Mesenchymal stem cell (in vitro differentiated cells and primary cell): ENCODE measurements at regions not wholly inside any gene's neighbourhood (a gene's known extent, or its start where the extent isn't known, plus 50 kb on each side); places are given as distances from the start of the nearest gene placed in this dataset.

Source experiments
- DNase-seq: peaks from one replicate; pipeline ENCODE4 v3.0.0-alpha.2; 2013
- H2AFZ ChIP-seq: one replicate; pipeline ENCODE4 v1.6.1; 2013; ENCODE audit warnings: low read depth, mild to moderate bottlenecking, control low read depth, inconsistent platforms, low read length, moderate library complexity
- H2AK5ac ChIP-seq: 2 replicates; pipeline ENCODE4 v1.6.1; 2013; ENCODE audit warnings: low read length, moderate library complexity, mild to moderate bottlenecking, inconsistent platforms; ENCODE audit not compliant: severe bottlenecking
- H2BK120ac ChIP-seq: one replicate; pipeline ENCODE4 v1.6.1; 2013; ENCODE audit warnings: low read depth, mild to moderate bottlenecking, inconsistent platforms, low read length, moderate library complexity
- H2BK12ac ChIP-seq, 2 experiments: one replicate each; pipeline ENCODE4 v1.6.1; 2013; ENCODE audit warnings: inconsistent platforms in 2 of 2, low read length in 2 of 2, mild to moderate bottlenecking in 2 of 2, moderate library complexity in 2 of 2, control low read depth in 1 of 2
- H2BK15ac ChIP-seq: one replicate; pipeline ENCODE4 v1.6.1; 2013; ENCODE audit warnings: mild to moderate bottlenecking, low read depth, inconsistent platforms; ENCODE audit not compliant: poor library complexity, severe bottlenecking
- H2BK5ac ChIP-seq: 2 replicates; pipeline ENCODE4 v1.6.1; 2013; ENCODE audit warnings: low read depth, mild to moderate bottlenecking, low read length, control low read depth, inconsistent platforms; ENCODE audit not compliant: poor library complexity, severe bottlenecking
- H3K14ac ChIP-seq, 2 experiments: one replicate each; pipeline ENCODE4 v1.6.1; 2013; ENCODE audit warnings: inconsistent platforms in 2 of 2, low read length in 2 of 2, control low read depth in 1 of 2, mild to moderate bottlenecking in 1 of 2, moderate library complexity in 1 of 2
- H3K18ac ChIP-seq, 2 experiments: one replicate each; pipeline ENCODE4 v1.6.1; 2013; ENCODE audit warnings: inconsistent platforms in 2 of 2, low read length in 2 of 2, control low read depth in 1 of 2, low read depth in 1 of 2, mild to moderate bottlenecking in 1 of 2
- H3K23ac ChIP-seq, 2 experiments: one replicate each; pipeline ENCODE4 v1.6.1; 2013; ENCODE audit warnings: inconsistent platforms in 2 of 2, low read length in 2 of 2, mild to moderate bottlenecking in 2 of 2, moderate library complexity in 2 of 2, control low read depth in 1 of 2
- H3K27ac ChIP-seq: 2 replicates; pipeline ENCODE4 v1.5.1; 2013; ENCODE audit warnings: mild to moderate bottlenecking, moderate library complexity, low read length, control low read depth, inconsistent platforms; ENCODE audit not compliant: poor library complexity, severe bottlenecking
- H3K27me3 ChIP-seq, 2 experiments: 2 replicates each; pipeline versions ENCODE4 v1.6.1 to v1.7.0; 2013; ENCODE audit warnings: low read length in 2 of 2, mild to moderate bottlenecking in 2 of 2, moderate library complexity in 2 of 2, control low read depth in 1 of 2, inconsistent platforms in 1 of 2; ENCODE audit not compliant: control insufficient read depth in 1 of 2, insufficient read depth in 1 of 2
- H3K36me3 ChIP-seq, 2 experiments: 2 replicates each; pipeline versions ENCODE4 v1.6.1 to v1.7.0; 2013; ENCODE audit warnings: low read length in 2 of 2, control low read depth in 1 of 2, inconsistent platforms in 1 of 2, low read depth in 1 of 2, mild to moderate bottlenecking in 1 of 2; ENCODE audit not compliant: insufficient read depth in 2 of 2, control insufficient read depth in 1 of 2
- H3K4ac ChIP-seq, 2 experiments: one replicate each; pipeline ENCODE4 v1.6.1; 2013; ENCODE audit warnings: inconsistent platforms in 2 of 2, low read length in 2 of 2, mild to moderate bottlenecking in 2 of 2, moderate library complexity in 2 of 2, control low read depth in 1 of 2, low read depth in 1 of 2
- H3K4me1 ChIP-seq: 2 replicates; pipeline ENCODE4 v1.6.1; 2013; ENCODE audit warnings: low read depth, low read length, control low read depth; ENCODE audit not compliant: control insufficient read depth, insufficient read depth
- H3K4me2 ChIP-seq: 2 replicates; pipeline ENCODE4 v1.6.1; 2013; ENCODE audit warnings: low read length, mild to moderate bottlenecking, inconsistent platforms; ENCODE audit not compliant: poor library complexity, severe bottlenecking
- H3K4me3 ChIP-seq, 2 experiments: 2 replicates each; pipeline versions ENCODE4 v1.5.1 to v1.7.0; 2013; ENCODE audit warnings: low read length in 2 of 2, mild to moderate bottlenecking in 2 of 2, control low read depth in 1 of 2, low read depth in 1 of 2; ENCODE audit not compliant: insufficient read depth in 1 of 2
- H3K79me1 ChIP-seq: replicated peaks from 2 replicates; pipeline ENCODE4 v1.6.1; 2013; ENCODE audit warnings: mild to moderate bottlenecking, control low read depth, low read length, inconsistent platforms; ENCODE audit not compliant: poor library complexity, severe bottlenecking
- H3K9ac ChIP-seq: 2 replicates; pipeline ENCODE4 v1.7.0; 2013; ENCODE audit warnings: mild to moderate bottlenecking, low read length, moderate library complexity
- H3K9me3 ChIP-seq: 2 replicates; pipeline ENCODE4 v1.7.0; 2013; ENCODE audit warnings: mild to moderate bottlenecking, low read length; ENCODE audit not compliant: control insufficient read depth
- H4K8ac ChIP-seq: one replicate; pipeline ENCODE4 v1.6.1; 2013; ENCODE audit warnings: inconsistent platforms, mild to moderate bottlenecking, low read length, moderate library complexity
- H4K91ac ChIP-seq: one replicate; pipeline ENCODE4 v1.6.1; 2013; ENCODE audit warnings: mild to moderate bottlenecking, low read length, inconsistent platforms
- WGBS: methylation state at CpG from one replicate; pipeline ENCODE4 v1.1.7; 2013; ENCODE audit warnings: mixed read lengths; 5-methylcytosine and 5-hydroxymethylcytosine counted together

DNA sequence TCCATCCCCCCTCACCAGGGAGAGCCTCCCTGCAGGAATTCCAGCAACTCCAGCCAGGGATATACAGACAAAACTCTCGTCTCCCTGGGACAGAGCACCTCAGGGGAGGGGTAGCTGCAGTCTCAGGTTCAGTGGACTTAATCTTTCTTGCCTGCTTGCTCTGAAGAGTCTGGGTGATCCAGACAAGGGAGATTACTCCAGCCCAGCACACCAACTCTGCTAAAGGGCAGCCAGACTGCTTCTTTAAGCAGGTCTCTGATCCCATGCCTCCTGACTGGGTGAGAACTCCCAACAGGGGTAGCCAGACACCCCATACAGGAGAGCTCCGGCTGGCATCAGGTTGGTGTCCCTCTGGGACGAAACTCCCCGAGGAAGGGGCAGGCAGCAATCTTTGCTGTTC, 888.7 kb downstream of the RAB28 start:
- H3K9ac ChIP-seq: no peak overlapping the region
- no peaks in the 10 kb centered on the region for H3K9me3 ChIP-seq
- H3K23ac ChIP-seq: no peak overlapping the region
- H3K79me1 ChIP-seq: no peaks in the 10 kb centered on the region
- H3K4ac ChIP-seq: no peak overlapping the region
- H3K18ac ChIP-seq: no peak overlapping the region
- no peak overlapping the region for H3K27ac ChIP-seq
- no peak overlapping the region for H2AFZ ChIP-seq
- H3K36me3 ChIP-seq: no peaks in the 10 kb centered on the region
- no peak overlapping the region for H2BK12ac ChIP-seq
- no peak overlapping the region for H4K8ac ChIP-seq
- DNase-seq: no peak
- no peak overlapping the region for H4K91ac ChIP-seq
- no peak overlapping the region for H2BK15ac ChIP-seq
- H3K27me3 ChIP-seq: no peaks in the 10 kb centered on the region
- H2BK120ac ChIP-seq: no peak overlapping the region
- no peak overlapping the region for H3K4me2 ChIP-seq
- no peak overlapping the region for H3K14ac ChIP-seq
- 80% methylated on average over 4 of the region's 4 CpGs for WGBS
- H3K4me1 ChIP-seq: no peaks in the 10 kb centered on the region
- H2BK5ac ChIP-seq: no peak overlapping the region
- H2AK5ac ChIP-seq: no peak overlapping the region
- no peak overlapping the region for H3K4me3 ChIP-seq

DNA sequence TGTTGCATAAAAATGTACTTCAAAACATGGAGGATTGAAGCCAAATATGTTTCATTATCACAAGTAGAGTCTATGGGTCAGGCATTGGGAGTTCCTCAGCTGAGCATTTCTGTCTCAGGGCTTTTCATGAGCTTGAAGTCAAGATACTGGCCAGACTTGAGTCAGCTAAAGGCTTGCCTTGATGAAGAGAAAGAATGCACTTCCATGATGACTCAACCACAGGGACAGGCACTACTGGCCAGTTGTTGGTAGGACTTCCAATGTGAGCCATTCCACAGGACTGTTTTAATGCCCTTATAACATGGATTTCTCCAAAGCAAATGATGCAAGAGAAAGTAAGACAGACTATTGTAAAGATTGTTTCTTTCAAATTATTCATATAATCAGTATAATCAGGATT, 895.6 kb downstream of the RAB28 start:
- Histone ChIP-seq H3K27ac (no peak overlapping the region), H2AK5ac (no peak overlapping the region), H2BK15ac (no peak overlapping the region), H3K18ac (no peak overlapping the region), H3K36me3 (no peaks in the 10 kb centered on the region), H3K14ac (no peak overlapping the region), H3K23ac (no peak overlapping the region), H3K4me1 (no peaks in the 10 kb centered on the region), H3K4ac (no peak overlapping the region), H2BK5ac (no peak overlapping the region), H3K4me2 (no peak overlapping the region), H3K79me1 (no peaks in the 10 kb centered on the region), H3K27me3 (no peaks in the 10 kb centered on the region), H3K9me3 (no peaks in the 10 kb centered on the region), H2BK12ac (no peak overlapping the region), H3K4me3 (no peak overlapping the region), H3K9ac (no peak overlapping the region), H4K8ac (no peak overlapping the region), H4K91ac (no peak overlapping the region), H2BK120ac (no peak overlapping the region), H2AFZ (no peak overlapping the region)
- peak; percentile 22 for DNase-seq

DNA sequence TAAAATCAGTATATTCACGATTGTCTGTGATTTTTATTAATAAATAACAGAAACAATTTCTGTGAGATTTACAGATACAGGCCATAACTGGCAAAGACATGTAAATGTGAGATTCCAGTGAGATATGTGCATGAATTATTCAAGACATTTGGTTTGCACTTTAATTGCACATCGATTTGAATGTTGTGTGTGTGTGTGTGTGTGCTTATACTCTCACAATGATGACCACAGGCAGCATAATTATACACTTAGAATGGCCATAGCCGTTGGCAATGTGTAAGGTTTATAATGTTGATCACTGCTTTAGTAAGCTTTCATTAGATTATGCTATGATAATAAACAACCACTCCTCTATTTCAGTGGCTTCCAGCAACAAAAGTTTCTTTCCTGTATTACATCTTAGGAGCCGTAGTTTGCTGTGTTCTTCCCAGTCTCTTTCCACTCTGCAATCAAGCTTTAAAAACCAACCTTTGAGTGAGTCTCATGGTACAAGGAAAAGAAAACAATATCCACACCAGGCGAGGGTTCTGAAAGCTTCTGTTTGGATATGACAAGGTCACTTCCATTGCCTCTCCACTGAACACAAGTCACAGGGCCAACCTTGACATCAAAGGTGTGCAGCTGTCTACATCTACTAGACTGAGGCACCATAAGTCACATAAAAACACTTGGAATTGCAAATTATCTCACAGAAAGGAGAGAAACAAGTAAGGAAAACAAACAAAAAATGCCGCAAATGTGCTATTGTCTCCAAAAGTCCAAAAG, 897.7 kb downstream of the RAB28 start:
- Histone ChIP-seq H3K18ac (no peak overlapping the region), H3K27ac (no peak overlapping the region), H3K27me3 (no peaks in the 10 kb centered on the region), H2BK12ac (no peak overlapping the region), H3K9me3 (no peaks in the 10 kb centered on the region), H3K36me3 (no peaks in the 10 kb centered on the region), H3K14ac (no peak overlapping the region), H2AFZ (no peak overlapping the region), H2BK5ac (no peak overlapping the region), H3K4ac (no peak overlapping the region), H2BK15ac (no peak overlapping the region), H4K8ac (no peak overlapping the region), H3K4me2 (no peak overlapping the region), H3K4me3 (no peak overlapping the region), H3K23ac (no peak overlapping the region), H3K9ac (no peak overlapping the region), H3K79me1 (no peaks in the 10 kb centered on the region), H3K4me1 (no peaks in the 10 kb centered on the region), H4K91ac (no peak overlapping the region), H2AK5ac (no peak overlapping the region), H2BK120ac (no peak overlapping the region)
- DNase-seq: no peak
- WGBS: 95% methylated on average over 4 of the region's 6 CpGs

DNA sequence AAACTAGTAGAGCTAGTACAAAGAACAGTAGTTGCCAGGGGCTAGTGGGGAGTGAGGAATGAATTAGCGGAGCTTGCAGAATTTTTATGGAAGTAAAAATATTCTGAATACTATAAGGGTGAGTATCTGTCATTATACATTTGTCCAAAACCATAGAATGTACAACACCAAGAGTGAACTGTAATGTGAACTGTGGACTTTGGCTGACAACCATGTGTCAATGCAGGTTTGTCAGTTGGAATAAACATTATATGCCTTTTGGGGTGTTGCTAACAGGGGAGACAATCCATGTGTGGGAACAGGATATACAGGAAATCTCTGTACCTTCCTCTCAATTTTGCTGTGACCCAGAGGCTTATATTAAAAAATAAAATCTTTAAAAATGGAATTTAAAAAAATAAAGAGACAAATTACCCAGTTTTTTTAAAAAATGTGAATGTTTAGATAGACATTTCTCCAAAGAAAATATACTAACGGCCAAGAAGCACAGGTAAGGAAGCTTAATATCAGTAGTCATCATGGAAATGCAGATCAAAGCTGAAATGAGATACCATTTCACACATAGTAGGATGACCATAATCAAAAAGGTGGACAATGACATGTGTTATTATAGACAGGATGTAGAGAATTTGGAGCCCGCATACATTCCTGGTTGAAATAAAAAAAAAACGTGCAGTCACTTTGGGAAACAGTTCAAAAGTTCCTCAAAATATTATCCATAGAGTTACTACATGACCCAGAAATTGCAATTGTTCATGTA, 899.8 kb downstream of the RAB28 start:
- H3K4me1 ChIP-seq: no peaks in the 10 kb centered on the region
- H2AK5ac ChIP-seq: no peak overlapping the region
- H3K79me1 ChIP-seq: no peaks in the 10 kb centered on the region
- H3K23ac ChIP-seq: no peak overlapping the region
- H3K14ac ChIP-seq: no peak overlapping the region
- no peak overlapping the region for H3K9ac ChIP-seq
- 95% methylated on average over 3 of the region's 4 CpGs for WGBS
- no peak for DNase-seq
- no peaks in the 10 kb centered on the region for H3K27me3 ChIP-seq
- no peak overlapping the region for H4K91ac ChIP-seq
- no peak overlapping the region for H2BK5ac ChIP-seq
- H3K4me2 ChIP-seq: no peak overlapping the region
- no peak overlapping the region for H3K4ac ChIP-seq
- H3K4me3 ChIP-seq: no peak overlapping the region
- no peak overlapping the region for H2BK12ac ChIP-seq
- H2AFZ ChIP-seq: no peak overlapping the region
- H2BK120ac ChIP-seq: no peak overlapping the region
- H3K9me3 ChIP-seq: no peaks in the 10 kb centered on the region
- H3K36me3 ChIP-seq: no peaks in the 10 kb centered on the region
- H3K18ac ChIP-seq: no peak overlapping the region
- no peak overlapping the region for H2BK15ac ChIP-seq
- H4K8ac ChIP-seq: no peak overlapping the region
- no peak overlapping the region for H3K27ac ChIP-seq
